Stimulated activated CD4-positive, alpha-beta T cell treated with anti-CD3 and anti-CD28 coated beads, Interleukin-2, amount 100 ng/mL, for 48 hours (primary cell): ENCODE measurements at regions not wholly inside any gene's neighbourhood (a gene's known extent, or its start where the extent isn't known, plus 50 kb on each side); places are given as distances from the start of the nearest gene placed in this dataset.
"Not testable (repeated sequence)": the region's sequence is repeated elsewhere in the genome, so short reads cannot be mapped to it uniquely, and the experiment has no call there.

ENCODE experiments used
- DNase-seq, 2 donors: peaks; one replicate each; pipeline ENCODE4 v3.0.0-alpha.2; 2020

GRCh38 chr7:68025369-68025768 is 1028.7 kb downstream of the TYW1 start:
- DNase-seq: no peak

GRCh38 chr7:68030530-68030929 is 1033.9 kb downstream of the TYW1 start:
- no peak for DNase-seq

GRCh38 chr7:68031180-68031943 is 1034.7 kb downstream of the TYW1 start:
- no peak for DNase-seq

GRCh38 chr7:68038621-68039314 is 1042.1 kb downstream of the TYW1 start:
- DNase-seq: no peak

GRCh38 chr7:68041554-68041953 is 1044.9 kb downstream of the TYW1 start:
- no peak for DNase-seq

GRCh38 chr7:68043546-68043945 is 1046.9 kb downstream of the TYW1 start:
- no peak for DNase-seq

- no peak for DNase-seq
Measured at GRCh38 chr7:68050627-68051026, 1054.0 kb downstream of the TYW1 start.

- DNase-seq: no peak
Measured at GRCh38 chr7:68058014-68058413, 1061.4 kb downstream of the TYW1 start.

- DNase-seq: no peak
Measured at GRCh38 chr7:68063171-68063570, 1066.5 kb downstream of the TYW1 start.

- no peak for DNase-seq
Measured at GRCh38 chr7:68065581-68065980, 1068.9 kb downstream of the TYW1 start.

- DNase-seq: no peak
Measured at GRCh38 chr7:68067845-68068244, 1071.2 kb downstream of the TYW1 start.

GRCh38 chr7:68070992-68071391 is 1074.4 kb downstream of the TYW1 start:
- no peak for DNase-seq

- DNase-seq: no peak
Measured at GRCh38 chr7:68073701-68074100, 1077.1 kb downstream of the TYW1 start.

- no peak for DNase-seq
Measured at GRCh38 chr7:68074242-68074641, 1077.6 kb downstream of the TYW1 start.

- no peak for DNase-seq
Measured at GRCh38 chr7:68078157-68078710, 1081.6 kb downstream of the TYW1 start.

- DNase-seq: not testable (repeated sequence)
Measured at GRCh38 chr7:68082066-68082960, 1085.7 kb downstream of the TYW1 start.

- DNase-seq: not testable (repeated sequence)
Measured at GRCh38 chr7:68082961-68083657, 1086.5 kb downstream of the TYW1 start.

- DNase-seq: no peak
Measured at GRCh38 chr7:68087401-68087800, 1090.8 kb downstream of the TYW1 start.

- DNase-seq: no peak
Measured at GRCh38 chr7:68088879-68089278, 1092.2 kb downstream of the TYW1 start.

- DNase-seq: not testable (repeated sequence)
Measured at GRCh38 chr7:68090256-68090655, 1093.6 kb downstream of the TYW1 start.

- no peak for DNase-seq
Measured at GRCh38 chr7:68103319-68103718, 1106.7 kb downstream of the TYW1 start.

GRCh38 chr7:68107261-68107660 is 1110.6 kb downstream of the TYW1 start:
- DNase-seq: no peak
